Fibroblast of the aortic adventitia (primary cell): ENCODE measurements at regions not wholly inside any gene's neighbourhood (a gene's known extent, or its start where the extent isn't known, plus 50 kb on each side); places are given as distances from the start of the nearest gene placed in this dataset.

Source experiments
- DNase-seq: peaks from one replicate; pipeline ENCODE4 v3.0.0-alpha.2; 2010; ENCODE audit warnings: low read depth
- H3K4me3 ChIP-seq: 2 replicates; pipeline ENCODE4 v1.5.1; 2011; ENCODE audit warnings: low read depth, mild to moderate bottlenecking, control low read depth, low read length, moderate library complexity
- CTCF ChIP-seq: IDR thresholded peaks from 2 replicates; pipeline ENCODE4 v1.5.1; 2011; ENCODE audit warnings: mild to moderate bottlenecking, low read length, control low read depth, inconsistent platforms; ENCODE audit not compliant: insufficient read depth

- TF ChIP-seq CTCF = no peak
- no peak for DNase-seq
- no peak overlapping the region for H3K4me3 ChIP-seq
Observed at GRCh38 chr10:123398756-123399155, 244.6 kb downstream of the BUB3 start.

- no peak for DNase-seq
- no peak for TF ChIP-seq CTCF
Observed at GRCh38 chr10:123399276-123399839, 245.2 kb downstream of the BUB3 start.

GRCh38 chr10:123402021-123402420 is 247.8 kb downstream of the BUB3 start:
- TF ChIP-seq CTCF = no peak

More at GRCh38 chr10:123399276-123399839, 245.2 kb downstream of the BUB3 start:
- no peak overlapping the region for H3K4me3 ChIP-seq

GRCh38 chr10:123402656-123403055 is 248.5 kb downstream of the BUB3 start:
- no peak for TF ChIP-seq CTCF
- no peak overlapping the region for H3K4me3 ChIP-seq
- no peak for DNase-seq

More at GRCh38 chr10:123402021-123402420, 247.8 kb downstream of the BUB3 start:
- DNase-seq = no peak
- no peak overlapping the region for H3K4me3 ChIP-seq

DNA sequence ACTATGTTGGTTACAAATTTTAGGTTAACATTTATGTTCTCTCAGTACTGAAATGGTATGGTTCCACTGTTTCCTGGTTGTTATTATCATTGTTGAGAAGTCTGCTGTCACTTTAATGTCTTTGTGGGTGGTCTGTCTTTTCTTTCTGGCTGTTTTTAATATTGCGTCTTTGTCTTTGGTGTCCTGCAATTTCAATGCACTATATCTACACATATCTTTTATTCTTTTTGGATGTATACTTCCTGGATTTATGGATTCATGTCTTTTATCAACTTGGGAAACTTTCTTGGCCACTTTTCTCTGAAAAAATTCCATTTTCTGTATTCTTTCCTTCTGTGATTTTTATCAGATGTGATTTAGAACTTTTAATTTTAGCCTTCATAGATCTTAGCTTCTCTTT is 250.2 kb downstream of the BUB3 start:
- no peak overlapping the region for H3K4me3 ChIP-seq
- DNase-seq = no peak
- TF ChIP-seq CTCF = no peak

DNA sequence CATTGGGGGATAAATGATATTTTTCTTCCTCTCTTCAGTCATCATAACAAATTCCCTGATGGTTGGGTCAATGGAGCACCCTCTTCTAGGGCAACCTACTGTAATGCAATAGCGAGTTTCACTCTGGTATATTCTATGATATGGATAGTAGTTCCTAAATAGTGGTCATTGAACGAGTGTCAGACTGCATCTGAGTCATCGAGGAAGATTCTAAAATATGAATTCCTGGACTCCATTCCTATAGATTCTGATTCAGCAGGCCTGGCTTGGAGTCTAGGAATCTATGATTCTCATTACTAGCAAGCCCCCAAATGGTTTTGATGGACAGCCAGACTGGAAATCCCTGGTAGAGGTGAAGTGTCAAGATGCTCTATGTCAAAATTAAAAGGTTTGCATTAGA is 254.5 kb downstream of the BUB3 start:
- no peak for DNase-seq
- no peak overlapping the region for H3K4me3 ChIP-seq
- no peak for TF ChIP-seq CTCF

- TF ChIP-seq CTCF = no peak
- H3K4me3 ChIP-seq = no peak overlapping the region
- no peak for DNase-seq
Observed at GRCh38 chr10:123409426-123409825, 255.2 kb downstream of the BUB3 start.
